ENCODE measurements at regions not wholly inside any gene's neighbourhood (a gene's known extent, or its start where the extent isn't known, plus 50 kb on each side); places are given as distances from the start of the nearest gene placed in this dataset.

GRCh38 chr10:44308935-44309334 lies 76.0 kb downstream of the CXCL12 start:
- Histone ChIP-seq H3K36me3 (ENCODE audit: control insufficient read depth in 4 of 4, insufficient read depth in 3 of 4, low read depth in 1 of 4, low read length in 3 of 4) (no peaks in the 10 kb centered on the region), H3K4me3 (ENCODE audit: low read depth in 1 of 3, low read length in 3 of 3) (no peak overlapping the region), H3K4me1 (ENCODE audit: control insufficient read depth in 4 of 4, insufficient read depth in 4 of 4, low read length in 3 of 4) (peaks cover 0 to 9% (median 4%) of the 10 kb centered on the region in 4 donors), H3K27me3 (ENCODE audit: control insufficient read depth in 4 of 4, insufficient read depth in 4 of 4, low read length in 3 of 4) (no peaks in the 10 kb centered on the region), H3K9me3 (ENCODE audit: control insufficient read depth in 4 of 4, low read length in 3 of 4) (no peaks in the 10 kb centered on the region), H3K9ac (ENCODE audit: low read depth in 1 of 2, low read length in 2 of 2) (no peak overlapping the region), H3K27ac (ENCODE audit: low read depth in 1 of 2, low read length in 2 of 2) (no peak overlapping the region)
- TF ChIP-seq HNF4A (conservative IDR thresholded peaks at IDR 0.05) (no peak), ZBTB33 (IDR thresholded peaks at IDR 0.05) (no peak), YY1 (IDR thresholded peaks at IDR 0.05) (no peak), ATF3 (IDR thresholded peaks at IDR 0.05) (no peak), CTCF (IDR thresholded peaks at IDR 0.05; ENCODE audit: low read depth, low read length, missing input control) (no peak), FOXA1 (IDR thresholded peaks at IDR 0.05) (no peak), FOXA2 (IDR thresholded peaks at IDR 0.05) (no peak), SP1 (IDR thresholded peaks at IDR 0.05) (no peak)
- 96% methylated on average over 4 of the region's 4 CpGs for WGBS
- DNase-seq (ENCODE audit: low spot score) = no peak

GRCh38 chr10:44307691-44308090 lies 77.2 kb downstream of the CXCL12 start:
- Histone ChIP-seq H3K9me3 (ENCODE audit: control insufficient read depth in 4 of 4, low read length in 3 of 4) (no peaks in the 10 kb centered on the region), H3K4me3 (ENCODE audit: low read depth in 1 of 3, low read length in 3 of 3) (no peak overlapping the region), H3K27me3 (ENCODE audit: control insufficient read depth in 4 of 4, insufficient read depth in 4 of 4, low read length in 3 of 4) (no peaks in the 10 kb centered on the region), H3K27ac (ENCODE audit: low read depth in 1 of 2, low read length in 2 of 2) (no peak overlapping the region), H3K4me1 (ENCODE audit: control insufficient read depth in 4 of 4, insufficient read depth in 4 of 4, low read length in 3 of 4) (peaks cover 0 to 9% (median 4%) of the 10 kb centered on the region in 4 donors), H3K9ac (ENCODE audit: low read depth in 1 of 2, low read length in 2 of 2) (no peak overlapping the region), H3K36me3 (ENCODE audit: control insufficient read depth in 4 of 4, insufficient read depth in 3 of 4, low read depth in 1 of 4, low read length in 3 of 4) (no peaks in the 10 kb centered on the region)
- no peak for DNase-seq (ENCODE audit: low spot score)
- TF ChIP-seq FOXA1 (IDR thresholded peaks at IDR 0.05) = no peak
- no peak for TF ChIP-seq ATF3 (IDR thresholded peaks at IDR 0.05)
- TF ChIP-seq FOXA2 (IDR thresholded peaks at IDR 0.05) = no peak
- no peak for TF ChIP-seq GABPA (IDR thresholded peaks at IDR 0.05 in 1 of 2, conservative IDR thresholded peaks at IDR 0.05 in 1 of 2)
- TF ChIP-seq SP1 (IDR thresholded peaks at IDR 0.05) = no peak
- no peak for TF ChIP-seq CTCF (IDR thresholded peaks at IDR 0.05; ENCODE audit: low read depth, low read length, missing input control)
- no peak for TF ChIP-seq RAD21 (IDR thresholded peaks at IDR 0.05)
- no peak for TF ChIP-seq HNF4A (conservative IDR thresholded peaks at IDR 0.05)
- no peak for TF ChIP-seq HNF4G (IDR thresholded peaks at IDR 0.05)
- TF ChIP-seq YY1 (IDR thresholded peaks at IDR 0.05) = no peak
- TF ChIP-seq ZBTB33 (IDR thresholded peaks at IDR 0.05) = no peak
- TF ChIP-seq REST (IDR thresholded peaks at IDR 0.05) = no peak
- 75% methylated on average over 3 of the region's 3 CpGs for WGBS

Measured in liver (tissue), 8 donors.